GM12878 (cell line): ENCODE measurements at regions not wholly inside any gene's neighbourhood (a gene's known extent, or its start where the extent isn't known, plus 50 kb on each side); places are given as distances from the start of the nearest gene placed in this dataset.

Experiments
- ATAC-seq: fragments of 200-7000 bp; cut with Tn5 transposase; 3 replicates; pipeline ENCODE4 v1.9.1; 2020; ENCODE audit warnings: mild to moderate bottlenecking, moderate library complexity
- BruUV-seq: library from RNA; stranded (reverse); fragments of 400-500 nt; replicated peaks from 2 replicates; lab custom pipeline; 2021; lab: Mats Ljungman, UMichigan
- CTCF ChIA-PET: fragments of 300-600 bp; sonication (Branson Sonifier 250); formaldehyde crosslinking; extraction: SDS; loops from one replicate; lab custom pipeline; 2021; ENCODE audit warnings: inconsistent platforms; lab: Yijun Ruan, JAX
- POLR2A ChIA-PET: fragments of 350-600 bp; formaldehyde crosslinking; extraction: SDS; loops from one replicate; lab custom pipeline; 2021; ENCODE audit warnings: inconsistent platforms; lab: Charles Lee
- RAD21 ChIA-PET: fragments of 300-600 bp; sonication (Branson Sonifier 250); formaldehyde crosslinking; loops from one replicate; lab custom pipeline; 2023; ENCODE audit warnings: antibody characterized with exemption; ENCODE audit not compliant: unreplicated experiment; lab: Charles Lee
- SMC1A ChIA-PET: fragments of 300-600 bp; sonication (Branson Sonifier 250); formaldehyde crosslinking; loops from one replicate; lab custom pipeline; 2023; ENCODE audit not compliant: unreplicated experiment, uncharacterized antibody; lab: Charles Lee
- DNase-seq: peaks from one replicate; pipeline ENCODE4 v3.0.0-alpha.2; 2011; ENCODE audit warnings: low read depth, low spot score
- FAIRE-seq: peaks from 3 replicates; lab custom pipeline; 2011; peaks lifted over from hg19 to GRCh38; lab: Jason Lieb, UNC
- H2AFZ ChIP-seq: 2 replicates; pipeline ENCODE4 v1.6.0; 2011; ENCODE audit warnings: low read depth, low read length, control low read depth; ENCODE audit not compliant: control insufficient read depth
- H3K27ac ChIP-seq: 2 replicates; pipeline ENCODE4 v1.5.1; 2011; ENCODE audit warnings: control low read depth; ENCODE audit not compliant: control insufficient read depth, insufficient read depth
- H3K27me3 ChIP-seq, 2 experiments: replicated peaks in 1 of 2; 2 replicates each; pipeline versions ENCODE4 v1.6.0 to v1.6.1; 2011; ENCODE audit warnings: low read length in 1 of 2; ENCODE audit not compliant: control insufficient read depth in 2 of 2, insufficient read depth in 2 of 2
- H3K36me3 ChIP-seq, 2 experiments: 2 replicates each; pipeline ENCODE4 v1.5.1; 2011; ENCODE audit warnings: low read length in 1 of 2; ENCODE audit not compliant: control insufficient read depth in 2 of 2, insufficient read depth in 2 of 2
- H3K4me1 ChIP-seq: 2 replicates; pipeline ENCODE4 v1.6.1; 2011; ENCODE audit warnings: mild to moderate bottlenecking, low read length, moderate library complexity, mixed read lengths; ENCODE audit not compliant: control insufficient read depth, insufficient read depth
- H3K4me2 ChIP-seq: 2 replicates; pipeline ENCODE4 v1.6.0; 2011; ENCODE audit warnings: control low read depth; ENCODE audit not compliant: control insufficient read depth, insufficient read depth
- H3K4me3 ChIP-seq: fragments of 200-600 bp; sonication (generic); 2 replicates; pipeline ENCODE4 v1.5.1; 2016
- H3K79me2 ChIP-seq: 2 replicates; pipeline ENCODE4 v1.6.0; 2011; ENCODE audit warnings: low read length; ENCODE audit not compliant: control insufficient read depth, insufficient read depth
- H3K9ac ChIP-seq: 2 replicates; pipeline ENCODE4 v1.8.0; 2011; ENCODE audit warnings: low read length, control low read depth, mixed read lengths; ENCODE audit not compliant: control insufficient read depth, insufficient read depth
- H3K9me3 ChIP-seq: replicated peaks from 3 replicates; pipeline ENCODE4 v1.5.1; 2011; ENCODE audit warnings: mild to moderate bottlenecking, low read length; ENCODE audit not compliant: control insufficient read depth, insufficient read depth
- H4K20me1 ChIP-seq: 2 replicates; pipeline ENCODE4 v1.6.0; 2011; ENCODE audit not compliant: control insufficient read depth, insufficient read depth
- BHLHE40 ChIP-seq, 2 experiments: fragments of 450-650 bp in 1 of 2; IDR thresholded peaks; 2 replicates each; pipeline ENCODE4 v1.6.1; 2011 to 2017; ENCODE audit warnings: low read depth in 2 of 2, borderline replicate concordance in 1 of 2, improper control_type of control experiment in 1 of 2, low read length in 1 of 2, mild to moderate bottlenecking in 1 of 2
- CBFB ChIP-seq: IDR thresholded peaks from 2 replicates; pipeline ENCODE4 v1.6.1; 2016; ENCODE audit warnings: antibody characterized with exemption, low read depth
- CEBPB ChIP-seq, 2 experiments: fragments of 150-350 bp in 1 of 2; IDR thresholded peaks; 2 replicates each; pipeline ENCODE4 v1.6.1; 2012 to 2014; ENCODE audit warnings: low read depth in 2 of 2, low read length in 2 of 2, borderline replicate concordance in 1 of 2, inconsistent platforms in 1 of 2
- EP300 ChIP-seq, 2 experiments: fragments of 150-350 bp in 1 of 2; IDR thresholded peaks; 2 replicates each; pipeline ENCODE4 v1.6.1; 2011 to 2012; ENCODE audit warnings: low read depth in 2 of 2, low read length in 2 of 2, borderline replicate concordance in 1 of 2, improper control_type of control experiment in 1 of 2, inconsistent platforms in 1 of 2; ENCODE audit not compliant: control insufficient read depth in 1 of 2
- GATAD2B ChIP-seq: fragments of 450-650 bp; conservative IDR thresholded peaks from 2 replicates; pipeline ENCODE4 v1.6.1; 2017; ENCODE audit warnings: low read depth, mild to moderate bottlenecking, moderate library complexity
- JUNB ChIP-seq: IDR thresholded peaks from 2 replicates; pipeline ENCODE4 v1.6.1; 2016; ENCODE audit warnings: antibody characterized with exemption, mild to moderate bottlenecking
- KDM1A ChIP-seq: fragments of 200-600 bp; sonication (generic); IDR thresholded peaks from 2 replicates; pipeline ENCODE4 v1.6.1; 2016; ENCODE audit warnings: borderline replicate concordance
- MEF2A ChIP-seq: IDR thresholded peaks from 2 replicates; pipeline ENCODE4 v1.6.1; 2011; ENCODE audit warnings: low read depth, mild to moderate bottlenecking, low read length, moderate library complexity; ENCODE audit not compliant: insufficient read depth
- POLR2AphosphoS5 ChIP-seq: IDR thresholded peaks from 2 replicates; pipeline ENCODE4 v1.6.1; 2011; ENCODE audit warnings: mild to moderate bottlenecking, low read length, inconsistent platforms
- RAD21 ChIP-seq: IDR thresholded peaks from 2 replicates; pipeline ENCODE4 v1.6.1; 2011; ENCODE audit warnings: mild to moderate bottlenecking, low read depth, low read length, moderate library complexity; ENCODE audit not compliant: insufficient read depth
- RCOR1 ChIP-seq: conservative IDR thresholded peaks from 2 replicates; pipeline ENCODE4 v1.6.1; 2012; ENCODE audit warnings: low read depth, low read length, improper control_type of control experiment
- SMAD5 ChIP-seq: IDR thresholded peaks from 2 replicates; pipeline ENCODE4 v1.6.1; 2016; ENCODE audit warnings: antibody characterized with exemption, low read depth
- TAF1 ChIP-seq: IDR thresholded peaks from 2 replicates; pipeline ENCODE4 v1.6.1; 2011; ENCODE audit warnings: mild to moderate bottlenecking, low read depth, low read length, borderline replicate concordance
- TCF3 ChIP-seq: IDR thresholded peaks from 2 replicates; pipeline ENCODE4 v1.6.1; 2012; ENCODE audit warnings: low read depth, mild to moderate bottlenecking, low read length, borderline replicate concordance; ENCODE audit not compliant: insufficient read depth
- TCF7 ChIP-seq: IDR thresholded peaks from 2 replicates; pipeline ENCODE4 v1.6.1; 2014; ENCODE audit warnings: antibody characterized with exemption, borderline replicate concordance
- ZZZ3 ChIP-seq: IDR thresholded peaks from 2 replicates; pipeline ENCODE4 v1.6.1; 2011; ENCODE audit warnings: low read depth; ENCODE audit not compliant: control insufficient read depth, insufficient read length
- WGBS: methylation state at CpG from one replicate; pipeline ENCODE4 v1.1.6; 2016; ENCODE audit warnings: low lambda C conversion rate; ENCODE audit not compliant: insufficient replicate concordance, insufficient coverage; ENCODE audit errors: missing lambda C conversion rate; 5-methylcytosine and 5-hydroxymethylcytosine counted together
- in situ Hi-C: fragments of 300-500 bp; cut with MboI; formaldehyde crosslinking; loops from 9 replicates; pipeline ENCODE4 v1.14.3; 2018; ENCODE audit warnings: mixed read lengths
- intact Hi-C: fragments of 100-400 bp; cut with micrococcal nuclease; formaldehyde crosslinking; loops from one replicate; pipeline ENCODE4 v1.14.2; 2022; ENCODE audit not compliant: unreplicated experiment

- WGBS, result 3% methylated on average over 7 of the region's 7 CpGs
- Histone ChIP-seq H3K27ac (no peak overlapping the region), H3K27me3 (no peaks in the 10 kb centered on the region), H2AFZ (no peak overlapping the region), H3K36me3 (no peaks in the 10 kb centered on the region), H3K4me2 (no peak overlapping the region), H3K4me3 (no peak overlapping the region), H3K9me3 (no peaks in the 10 kb centered on the region), H3K9ac (no peak overlapping the region), H3K79me2 (no peaks in the 10 kb centered on the region), H4K20me1 (no peaks in the 10 kb centered on the region), H3K4me1 (no peaks in the 10 kb centered on the region)
- FAIRE-seq (no peak), ATAC-seq (no peak), DNase-seq (no peak)
- TF ChIP-seq TCF7 (no peak), POLR2AphosphoS5 (no peak), ZZZ3 (no peak), RAD21 (no peak), SMAD5 (no peak), EP300 (IDR thresholded peaks at IDR 0.05; ENCODE audit: borderline replicate concordance in 1 of 2, control insufficient read depth in 1 of 2, low read depth in 2 of 2, low read length in 2 of 2) (no peak), RCOR1 (no peak), TCF3 (no peak), CEBPB (IDR thresholded peaks at IDR 0.05; ENCODE audit: borderline replicate concordance in 1 of 2, low read depth in 2 of 2, low read length in 2 of 2) (no peak), CBFB (no peak), BHLHE40 (IDR thresholded peaks at IDR 0.05; ENCODE audit: borderline replicate concordance in 1 of 2, low read depth in 2 of 2, low read length in 1 of 2) (no peak), GATAD2B (no peak), KDM1A (no peak), JUNB (no peak), TAF1 (no peak), MEF2A (no peak)
- intact Hi-C loops, result no loop called here
- ChIA-PET CTCF (interaction anchor here (1.1 kb wide), 1 partner anchor 19 kb away, joined by 3 read pairs; no protein-coding TSS in a partner anchor), RAD21 (no interaction called here), POLR2A (no interaction called here), SMC1A (no interaction called here)
- BruUV-seq, result no TSS peak
- in situ Hi-C loops, result no loop called here
Observed at GRCh38 chr19:29293736-29294342, 80.9 kb upstream of the UQCRFS1 start.
